Transverse colon (tissue), 4 donors: ENCODE measurements at regions not wholly inside any gene's neighbourhood (a gene's known extent, or its start where the extent isn't known, plus 50 kb on each side); places are given as distances from the start of the nearest gene placed in this dataset.

ENCODE experiments used
- DNase-seq: peaks from one replicate; pipeline ENCODE4 v3.0.0-alpha.2; 2019
- H3K27ac ChIP-seq, 4 donors: fragments of 200-600 bp; sonication (generic); 2 replicates each; pipeline ENCODE4 v1.5.1; 2016 to 2018; ENCODE audit warnings: inconsistent platforms in 4 of 4
- H3K27me3 ChIP-seq: fragments of 200-600 bp; sonication (generic); 2 replicates; pipeline ENCODE4 v1.5.1; 2017; ENCODE audit warnings: inconsistent platforms
- H3K36me3 ChIP-seq, 4 donors: fragments of 200-600 bp; sonication (generic); 2 replicates each; pipeline ENCODE4 v1.5.1; 2017 to 2019; ENCODE audit warnings: inconsistent platforms in 4 of 4
- H3K4me1 ChIP-seq, 4 donors: fragments of 200-600 bp; sonication (generic); 2 replicates each; pipeline ENCODE4 v1.5.1; 2017 to 2020; ENCODE audit warnings: inconsistent platforms in 4 of 4
- H3K4me3 ChIP-seq, 4 donors: fragments of 200-600 bp; sonication (generic); 1 replicate in 1 of 4; 2 replicates in 3 of 4; pipeline versions ENCODE4 v1.5.1 to v1.6.1; 2017 to 2019; ENCODE audit warnings: inconsistent platforms in 4 of 4
- H3K9me3 ChIP-seq, 2 donors: fragments of 200-600 bp; sonication (generic); 2 replicates each; pipeline ENCODE4 v1.5.1; 2017 to 2019; ENCODE audit warnings: inconsistent platforms in 2 of 2
- EP300 ChIP-seq: sonication (generic); formaldehyde crosslinking; IDR thresholded peaks from one replicate; pipeline ENCODE4 v1.6.1; 2017; ENCODE audit warnings: antibody characterized with exemption, low read depth
- POLR2A ChIP-seq: fragments of 450-650 bp; IDR thresholded peaks from one replicate; pipeline ENCODE4 v1.6.1; 2016; ENCODE audit warnings: antibody characterized with exemption, mild to moderate bottlenecking, moderate library complexity
- POLR2AphosphoS5 ChIP-seq, 3 donors: sonication (generic); formaldehyde crosslinking; IDR thresholded peaks; one replicate each; pipeline ENCODE4 v1.6.1; 2016; ENCODE audit warnings: antibody characterized with exemption in 3 of 3
- whole genome bisulfite sequencing, 2 donors: methylation state at CpG; one replicate each; pipeline ENCODE4 v1.1.5; 2018; ENCODE audit warnings: low coverage in 1 of 2; 5-methylcytosine and 5-hydroxymethylcytosine counted together
- in situ Hi-C, 4 donors: fragments of 200-750 bp; cut with MboI; loops; one replicate each; pipeline versions ENCODE4 v1.15.0 to v1.15.1; 2017; ENCODE audit warnings: low sequenced_read_pairs in 3 of 4, low pct_ligation_motif_present in 1 of 4, low pct_unique_long_range_greater_than_20kb in 1 of 4
- intact Hi-C: fragments of 100-400 bp; cut with DNase I; formaldehyde crosslinking; loops from one replicate; pipeline ENCODE4 v1.15.1; 2023; ENCODE audit warnings: low total_unique reads
- TF ChIP-seq, protein P1 (sequence below), 5 experiments: fragments of 200-600 bp in 3 of 5; fragments of 450-650 bp in 2 of 5; sonication (generic) in 3 of 5; IDR thresholded peaks; 1 replicate in 2 of 5; 2 replicates in 3 of 5; pipeline ENCODE4 v1.5.1; 2016 to 2017; ENCODE audit warnings: antibody characterized with exemption in 5 of 5, inconsistent platforms in 3 of 5, mild to moderate bottlenecking in 2 of 5, moderate library complexity in 1 of 5

DNA sequence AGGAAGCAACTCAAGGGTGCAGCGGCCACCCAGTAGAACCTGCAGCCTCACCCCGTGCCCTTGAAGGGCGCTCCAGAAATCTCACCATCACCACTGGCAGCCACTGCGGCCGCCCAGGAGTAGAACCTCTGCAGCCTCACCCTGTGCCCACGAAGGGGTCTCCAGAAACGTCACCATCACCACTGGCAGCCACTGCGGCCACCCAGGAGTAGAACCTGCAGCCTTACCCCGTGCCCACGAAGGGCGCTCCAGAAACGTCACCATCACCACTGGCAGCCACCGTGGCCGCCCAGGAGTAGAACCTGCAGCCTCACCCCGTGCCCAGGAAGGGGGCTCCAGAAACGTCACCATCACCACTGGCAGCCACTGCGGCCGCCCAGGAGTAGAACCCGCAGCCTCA, 336.0 kb downstream of the TEX29 start:
- Histone ChIP-seq H3K27ac (no peak overlapping the region), H3K4me1 (no peaks in the 10 kb centered on the region), H3K4me3 (no peak overlapping the region), H3K27me3 (peaks cover 7% of the 10 kb centered on the region), H3K9me3 (no peaks in the 10 kb centered on the region), H3K36me3 (no peaks in the 10 kb centered on the region)
- TF ChIP-seq POLR2AphosphoS5 (IDR thresholded peaks at IDR 0.05): no peak
- TF ChIP-seq, protein P1, sequence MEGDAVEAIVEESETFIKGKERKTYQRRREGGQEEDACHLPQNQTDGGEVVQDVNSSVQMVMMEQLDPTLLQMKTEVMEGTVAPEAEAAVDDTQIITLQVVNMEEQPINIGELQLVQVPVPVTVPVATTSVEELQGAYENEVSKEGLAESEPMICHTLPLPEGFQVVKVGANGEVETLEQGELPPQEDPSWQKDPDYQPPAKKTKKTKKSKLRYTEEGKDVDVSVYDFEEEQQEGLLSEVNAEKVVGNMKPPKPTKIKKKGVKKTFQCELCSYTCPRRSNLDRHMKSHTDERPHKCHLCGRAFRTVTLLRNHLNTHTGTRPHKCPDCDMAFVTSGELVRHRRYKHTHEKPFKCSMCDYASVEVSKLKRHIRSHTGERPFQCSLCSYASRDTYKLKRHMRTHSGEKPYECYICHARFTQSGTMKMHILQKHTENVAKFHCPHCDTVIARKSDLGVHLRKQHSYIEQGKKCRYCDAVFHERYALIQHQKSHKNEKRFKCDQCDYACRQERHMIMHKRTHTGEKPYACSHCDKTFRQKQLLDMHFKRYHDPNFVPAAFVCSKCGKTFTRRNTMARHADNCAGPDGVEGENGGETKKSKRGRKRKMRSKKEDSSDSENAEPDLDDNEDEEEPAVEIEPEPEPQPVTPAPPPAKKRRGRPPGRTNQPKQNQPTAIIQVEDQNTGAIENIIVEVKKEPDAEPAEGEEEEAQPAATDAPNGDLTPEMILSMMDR (IDR thresholded peaks at IDR 0.05): no peak
- TF ChIP-seq POLR2A: no peak
- no peak for TF ChIP-seq EP300
- intact Hi-C loops (no loop called here), in situ Hi-C loops (no loop called here)
- no peak for DNase-seq
- WGBS, 2 donors: 74% methylated on average over 9 of the region's 19 CpGs; no CpG with 5 or more reads in 1 of the 2 donors

DNA sequence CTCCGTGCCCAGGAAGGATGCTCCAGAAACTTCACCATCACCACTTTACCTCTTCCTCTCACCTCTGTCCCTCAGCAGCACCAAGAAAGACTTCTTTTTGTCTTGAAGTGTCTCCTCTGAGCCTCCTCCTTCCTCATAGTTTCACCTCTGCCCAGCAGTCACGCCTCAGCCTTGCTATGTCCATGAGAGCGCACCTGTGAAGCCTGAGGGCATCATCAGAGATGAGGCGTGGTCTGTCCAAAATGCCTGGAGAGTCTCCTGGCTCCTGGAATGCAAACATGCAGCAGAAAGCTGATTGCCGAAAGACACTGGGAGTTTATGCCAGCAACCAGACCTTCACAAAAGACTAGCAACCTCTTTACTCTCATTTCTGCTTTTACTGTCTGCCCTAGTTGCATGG, 336.6 kb downstream of the TEX29 start:
- H3K4me3 ChIP-seq: no peak overlapping the region
- no peaks in the 10 kb centered on the region for H3K9me3 ChIP-seq
- intact Hi-C loops (no loop called here), in situ Hi-C loops (no loop called here)
- no peaks in the 10 kb centered on the region for H3K36me3 ChIP-seq
- no peak for DNase-seq
- no peaks in the 10 kb centered on the region for H3K4me1 ChIP-seq
- TF ChIP-seq, protein P1 (IDR thresholded peaks at IDR 0.05): no peak
- TF ChIP-seq EP300 (no peak), POLR2A (no peak), POLR2AphosphoS5 (IDR thresholded peaks at IDR 0.05) (no peak)
- H3K27ac ChIP-seq: no peak overlapping the region
- 88% methylated on average over 5 of the region's 5 CpGs; no CpG with 5 or more reads in 1 of the 2 donors for WGBS, 2 donors
- H3K27me3 ChIP-seq: peaks cover 3% of the 10 kb centered on the region

DNA sequence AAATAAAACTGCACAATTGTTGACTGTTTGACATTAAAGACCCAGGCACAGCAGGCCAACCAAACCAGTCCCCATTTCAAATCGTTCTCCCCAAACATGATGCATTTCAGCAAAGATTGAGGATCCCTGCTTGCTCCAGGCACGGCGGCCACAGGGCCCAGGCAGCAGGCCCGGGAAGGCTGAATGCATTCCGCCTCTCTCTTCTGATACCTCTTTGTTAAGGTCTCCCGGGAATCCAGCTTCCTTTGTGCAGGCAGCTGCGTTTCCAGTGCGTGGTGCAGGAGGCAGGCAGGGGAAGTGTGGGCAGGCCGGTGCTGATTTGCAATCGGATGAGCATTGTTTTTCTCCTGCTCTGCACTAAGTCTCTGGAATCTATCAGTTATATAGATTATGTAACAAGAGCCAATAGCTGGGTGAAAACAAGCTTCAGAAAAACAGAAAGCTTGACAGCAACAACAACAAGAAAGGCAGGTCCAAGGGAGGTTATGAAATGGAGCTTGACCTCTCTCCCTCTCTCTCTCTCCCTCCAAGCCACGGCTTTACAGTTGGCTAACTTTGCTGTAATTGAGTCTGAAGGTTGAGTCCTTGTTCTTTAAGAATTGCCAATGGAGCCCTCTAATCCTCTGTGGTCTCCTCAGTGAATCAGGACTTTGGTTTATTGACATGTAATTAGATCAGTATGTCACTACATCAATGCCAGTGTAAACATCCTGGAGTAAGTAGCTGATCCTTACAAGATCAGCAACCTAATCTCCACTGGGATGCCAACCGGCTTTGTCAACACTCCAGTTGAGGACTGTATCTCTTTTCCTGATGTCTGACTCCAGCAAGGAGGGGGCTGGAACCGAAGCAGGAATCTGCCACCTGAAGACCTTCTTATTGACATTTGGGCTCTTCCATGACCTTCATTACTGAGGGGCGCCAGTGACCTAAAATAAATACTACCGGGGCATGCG, 338.0 kb downstream of the TEX29 start:
- 51 to 59% methylated on average over 7 to 16 of the region's 16 CpGs for WGBS, 2 donors
- no peaks in the 10 kb centered on the region for H3K27me3 ChIP-seq
- H3K4me3 ChIP-seq: no peak overlapping the region
- in situ Hi-C loops: no loop called here
- no peaks in the 10 kb centered on the region for H3K4me1 ChIP-seq
- H3K9me3 ChIP-seq: no peaks in the 10 kb centered on the region
- H3K27ac ChIP-seq: no peak overlapping the region
- intact Hi-C loops: no loop called here
- TF ChIP-seq POLR2AphosphoS5 (IDR thresholded peaks at IDR 0.05) (no peak), EP300 (no peak), POLR2A (no peak)
- TF ChIP-seq, protein P1 (IDR thresholded peaks at IDR 0.05): no peak
- DNase-seq: no peak
- H3K36me3 ChIP-seq: no peaks in the 10 kb centered on the region

DNA sequence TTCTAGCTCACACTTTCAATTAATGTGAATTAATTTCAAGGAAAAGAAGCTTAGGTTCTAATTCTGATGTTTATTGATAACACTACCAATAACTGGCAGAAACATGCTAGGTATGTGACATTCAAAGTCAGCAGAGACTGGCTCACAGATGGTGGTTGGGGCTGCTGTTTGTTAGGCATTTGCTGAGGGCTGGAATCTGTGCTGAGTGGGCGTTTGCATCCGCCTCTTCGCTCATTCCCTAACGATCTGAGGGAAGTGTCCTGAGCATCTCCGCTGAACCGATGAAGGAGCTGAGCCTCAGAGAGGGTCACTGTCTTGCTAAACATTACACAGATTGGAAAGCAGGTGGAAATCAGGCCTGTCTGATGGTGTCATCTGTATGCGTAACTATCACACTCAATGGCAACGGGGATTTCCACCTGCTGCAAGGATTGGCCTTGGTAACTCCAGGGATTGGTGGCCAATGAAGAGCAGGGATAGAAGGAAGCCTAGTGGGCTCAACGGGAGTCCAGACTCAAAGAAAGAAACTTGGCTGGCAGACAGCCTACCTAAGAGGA, 338.9 kb downstream of the TEX29 start:
- in situ Hi-C loops (no loop called here), intact Hi-C loops (no loop called here)
- H3K4me3 ChIP-seq: no peak overlapping the region
- DNase-seq: no peak
- H3K27ac ChIP-seq: no peak overlapping the region
- H3K4me1 ChIP-seq: no peaks in the 10 kb centered on the region
- 86 to 100% methylated on average over 2 to 9 of the region's 9 CpGs for WGBS, 2 donors
- H3K36me3 ChIP-seq: no peaks in the 10 kb centered on the region
- no peaks in the 10 kb centered on the region for H3K9me3 ChIP-seq
- no peaks in the 10 kb centered on the region for H3K27me3 ChIP-seq
- TF ChIP-seq, protein P1 (IDR thresholded peaks at IDR 0.05): no peak
- TF ChIP-seq POLR2AphosphoS5 (IDR thresholded peaks at IDR 0.05) (no peak), EP300 (no peak), POLR2A (no peak)
